Fibroblast of skin of scalp (primary cell): ENCODE measurements at regions not wholly inside any gene's neighbourhood (a gene's known extent, or its start where the extent isn't known, plus 50 kb on each side); places are given as distances from the start of the nearest gene placed in this dataset.

ENCODE experiments used
- DNase-seq: peaks from one replicate; pipeline ENCODE4 v3.0.0-alpha.2; 2013

DNA sequence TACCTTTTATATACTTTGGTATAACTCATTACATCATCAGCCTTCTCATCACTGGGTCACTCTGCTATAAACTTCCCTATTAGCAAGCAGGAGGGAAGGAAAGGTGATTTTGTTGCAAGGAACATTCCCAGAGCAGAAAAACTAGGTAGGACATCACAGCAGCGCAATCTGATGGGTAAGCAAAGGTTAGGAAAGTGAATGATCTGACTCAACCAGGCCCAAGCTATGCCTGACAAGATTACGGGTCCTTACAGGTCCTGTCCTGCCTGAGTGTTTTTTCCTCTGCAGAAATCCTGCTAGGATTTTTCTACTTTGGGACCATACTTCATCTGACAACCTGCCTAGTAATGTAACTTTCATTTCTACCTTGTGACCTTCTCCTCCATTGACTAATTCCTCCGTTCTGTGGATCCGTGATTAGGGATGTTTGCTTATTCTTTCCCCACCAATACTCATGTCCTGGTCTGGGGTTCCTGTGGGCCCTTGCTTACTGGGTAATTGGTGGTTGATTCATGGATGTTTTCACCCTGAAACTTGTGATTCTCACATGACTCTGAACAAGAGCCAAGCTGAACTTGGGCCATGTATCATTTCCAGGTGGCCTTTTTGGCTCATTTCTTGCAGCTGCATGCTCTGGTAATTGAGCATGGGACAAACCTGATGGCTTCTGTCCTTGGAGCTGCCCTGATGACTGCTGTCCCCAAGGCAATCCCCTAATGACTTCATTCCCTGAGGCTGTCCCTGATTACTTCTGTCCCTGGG lies 111.9 kb upstream of the KIT start:
- no peak for DNase-seq

DNA sequence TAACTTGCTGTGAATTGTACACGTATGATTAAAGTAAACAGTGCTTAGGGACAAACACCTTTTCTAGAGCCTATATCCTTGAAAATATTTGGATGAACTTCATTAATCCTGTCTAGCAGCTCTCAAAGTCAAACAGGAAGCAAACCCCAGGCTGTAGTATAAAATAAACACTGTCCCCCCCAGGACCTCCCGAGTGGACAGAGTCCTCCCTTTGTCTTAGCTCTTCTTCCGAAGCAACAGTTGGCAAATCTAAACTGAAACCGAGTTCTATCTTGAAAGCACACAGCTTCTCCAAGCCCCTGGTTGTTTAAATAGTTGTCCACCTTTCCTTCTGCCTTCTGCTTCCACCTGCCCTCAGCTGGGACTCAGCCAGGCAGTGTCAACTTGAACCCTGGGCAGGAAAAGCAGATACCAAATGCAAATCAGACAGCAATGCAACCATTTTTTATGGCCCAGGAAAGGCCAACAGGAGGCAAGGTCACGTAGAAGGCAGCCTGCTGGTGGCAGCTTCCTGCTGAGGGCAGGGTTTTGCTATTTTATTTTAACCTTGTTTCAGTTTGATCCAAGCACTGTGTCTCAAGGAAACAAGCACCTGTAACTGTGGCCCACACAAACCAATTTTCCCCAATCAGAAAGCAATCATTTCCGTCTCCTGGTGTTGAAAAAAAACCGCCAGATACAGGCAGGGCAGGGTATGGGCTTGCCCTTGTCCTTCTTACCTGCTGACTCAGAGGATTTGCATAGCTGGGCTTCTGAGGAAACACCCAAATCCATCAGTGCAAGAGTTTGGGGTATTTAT lies 110.3 kb upstream of the KIT start:
- DNase-seq: no peak

DNA sequence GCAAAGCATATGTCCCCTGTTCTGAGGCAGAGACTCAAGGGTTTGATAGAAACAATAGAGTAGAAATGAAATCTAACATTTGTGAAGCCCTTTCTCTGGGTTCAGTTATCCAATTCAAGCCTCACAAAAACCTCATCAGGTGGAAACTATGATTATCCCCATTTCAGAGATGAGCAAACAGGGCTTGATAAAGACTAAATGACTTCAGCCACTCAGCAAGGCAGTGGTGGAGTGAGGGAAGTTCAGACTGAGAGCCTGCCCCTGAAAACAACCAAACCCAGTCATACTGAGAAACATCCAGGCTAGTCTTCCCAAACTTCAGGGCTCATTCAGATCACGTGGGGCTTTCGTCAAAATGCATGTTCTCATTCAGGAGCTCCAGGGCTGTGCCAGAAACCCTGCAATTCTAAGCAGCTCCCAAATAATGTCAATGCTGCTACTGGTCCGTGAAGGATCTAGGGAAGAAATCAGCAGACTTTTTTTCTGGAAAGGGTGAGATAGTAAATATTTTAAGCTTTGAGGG lies 109.6 kb upstream of the KIT start:
- peak; percentile 12 for DNase-seq

DNA sequence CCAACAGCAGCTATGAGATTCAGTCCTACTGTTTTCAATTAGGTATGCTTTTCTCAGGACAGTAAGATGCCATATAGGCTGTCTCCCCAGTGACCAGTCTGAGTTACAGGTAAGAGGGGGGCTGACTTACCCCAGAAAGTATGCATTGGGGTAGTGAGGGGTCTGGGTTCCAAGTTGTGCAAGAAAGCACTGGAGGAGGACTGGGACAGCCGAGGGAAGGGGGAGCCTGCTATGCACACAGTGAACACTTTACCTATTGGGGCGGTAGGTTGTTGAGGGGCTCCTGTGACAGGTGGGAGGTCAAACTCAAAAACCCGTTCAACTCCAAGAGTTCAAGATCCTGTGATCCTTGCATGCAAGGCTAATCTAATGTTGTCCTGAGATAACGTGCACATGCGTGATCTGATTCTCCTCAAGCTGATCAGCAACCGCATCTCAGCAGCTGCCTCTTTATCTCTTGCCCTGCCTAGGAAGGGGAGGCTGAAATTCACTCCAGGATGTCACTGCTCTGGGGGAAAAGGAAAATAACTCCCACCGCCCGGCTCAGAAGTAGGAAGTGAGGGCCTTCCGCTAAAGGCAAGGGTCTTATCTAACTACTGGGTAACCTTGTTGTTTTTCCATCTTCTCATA lies 108.8 kb upstream of the KIT start:
- DNase-seq: no peak

DNA sequence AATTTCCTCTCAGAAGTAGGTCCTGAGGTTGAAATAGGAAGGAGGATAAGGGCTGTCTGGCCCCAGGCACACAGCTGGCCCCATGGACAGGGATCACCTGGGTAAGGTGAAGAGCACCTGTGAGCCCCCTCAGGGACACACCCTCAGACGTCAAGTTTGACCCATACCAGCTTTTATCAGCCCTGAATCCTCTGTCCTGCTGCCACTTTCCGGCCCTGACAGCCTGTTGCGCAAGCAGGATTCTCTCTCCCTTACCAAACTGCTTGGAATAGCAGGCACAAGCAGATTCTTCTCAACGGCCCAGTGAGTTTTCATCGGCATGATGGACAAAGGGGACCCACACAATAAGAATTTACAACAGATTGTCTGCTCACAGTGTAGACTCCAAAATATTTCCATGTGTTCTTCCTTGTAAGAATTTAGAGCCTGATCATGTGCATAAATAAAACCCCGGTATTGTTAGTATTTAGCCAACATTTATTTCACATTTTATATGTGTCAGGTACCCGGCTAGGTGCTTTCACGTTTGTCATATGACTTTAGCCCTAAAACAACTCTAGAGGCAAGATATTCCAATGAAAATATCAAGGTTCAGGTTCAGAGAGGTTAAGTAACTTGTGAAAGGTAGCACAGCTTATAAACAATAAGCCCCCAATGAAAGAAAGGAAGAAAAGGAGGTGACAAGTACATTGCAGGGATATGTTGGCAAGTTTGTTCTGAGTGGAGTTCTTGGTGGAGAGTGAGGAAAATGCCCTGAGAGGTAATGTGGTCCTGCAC lies 107.2 kb upstream of the KIT start:
- DNase-seq: peak; percentile 65

DNA sequence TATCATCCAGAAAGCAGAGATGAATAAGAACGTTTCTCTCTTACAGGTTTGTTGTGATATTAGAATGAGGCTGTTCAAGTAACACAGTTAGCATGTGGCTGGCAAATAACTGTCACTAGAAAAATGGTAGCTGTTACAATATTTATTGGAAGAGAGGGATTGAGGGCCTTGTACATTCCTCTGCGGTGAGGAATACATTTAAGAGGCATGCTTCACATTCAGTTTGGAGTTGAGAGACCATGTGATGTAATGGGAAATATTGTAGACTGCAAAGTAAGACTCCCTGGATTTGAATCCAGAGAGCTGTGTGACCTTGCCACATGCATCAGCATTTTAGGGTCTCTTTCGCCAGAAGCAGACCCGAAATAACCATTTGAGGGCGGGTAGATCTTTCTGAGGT lies 104.8 kb upstream of the KIT start:
- DNase-seq: peak; percentile 78

DNA sequence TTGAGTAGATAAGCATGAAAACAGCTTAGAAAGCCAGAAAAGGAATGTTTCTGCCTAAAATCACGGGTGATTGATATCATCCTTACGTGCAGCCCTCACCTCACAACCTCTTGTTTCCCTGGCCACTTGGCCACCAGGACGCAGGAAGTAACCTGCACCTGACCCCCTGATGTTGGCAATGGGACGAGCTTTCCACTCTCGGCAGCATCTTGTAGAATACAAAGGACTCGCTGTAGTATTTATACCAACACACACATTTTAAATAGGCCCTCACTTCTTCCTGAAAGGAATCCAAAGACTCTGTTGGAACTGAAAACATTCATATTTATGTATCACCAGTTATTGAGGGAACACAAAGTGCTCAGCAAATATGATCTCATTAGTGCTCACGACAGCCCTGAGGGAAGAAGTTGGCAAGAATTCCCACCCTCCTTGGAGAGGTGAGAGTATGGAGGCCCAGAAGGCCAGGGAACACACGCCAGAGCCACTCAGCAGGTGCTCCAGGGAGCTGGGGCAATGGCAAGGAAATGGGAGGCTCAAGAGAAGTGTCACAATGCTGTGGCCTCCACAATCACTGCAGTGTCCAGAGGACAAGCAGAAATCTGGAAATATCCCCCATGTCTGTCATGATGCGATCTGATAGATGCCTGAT lies 103.3 kb upstream of the KIT start:
- DNase-seq: no peak

DNA sequence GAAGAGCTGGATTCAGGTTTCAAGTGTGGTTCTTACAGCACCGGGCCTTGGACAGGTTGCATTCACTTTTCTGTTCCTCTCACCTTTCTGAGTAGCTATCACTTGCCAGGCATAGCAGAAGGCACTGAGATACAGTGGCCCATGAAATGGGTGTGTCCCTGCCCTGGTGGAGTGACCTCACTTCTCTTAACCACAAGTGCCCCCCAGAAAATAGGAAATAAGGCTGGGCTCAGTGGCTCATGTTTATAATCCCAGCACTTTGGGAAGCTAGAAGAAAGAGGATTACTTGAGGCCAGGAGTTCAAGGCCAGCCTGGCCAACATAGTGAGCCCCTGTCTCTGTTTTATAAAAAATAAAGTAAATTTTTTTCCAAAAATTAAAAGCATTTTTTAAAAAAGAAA lies 101.7 kb upstream of the KIT start:
- DNase-seq: no peak

DNA sequence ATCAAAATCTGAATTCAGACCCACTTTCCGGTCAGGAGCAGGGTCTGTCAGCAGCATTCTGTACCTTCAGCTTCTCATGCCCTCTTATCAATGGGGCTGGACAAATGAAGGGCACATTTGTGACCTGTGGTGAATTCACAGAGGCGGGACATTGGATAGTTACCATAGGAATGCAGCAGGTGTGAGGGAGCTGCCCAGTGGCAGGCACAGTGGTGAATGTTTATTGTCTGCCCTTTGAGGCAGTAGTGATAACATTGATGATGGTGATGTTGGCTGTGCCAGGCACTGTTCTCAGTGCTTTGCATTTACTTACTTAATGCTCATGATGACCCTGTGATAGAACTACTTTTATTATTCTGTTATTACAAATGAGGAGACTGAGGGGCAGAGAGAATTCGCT lies 101.2 kb upstream of the KIT start:
- DNase-seq: no peak

DNA sequence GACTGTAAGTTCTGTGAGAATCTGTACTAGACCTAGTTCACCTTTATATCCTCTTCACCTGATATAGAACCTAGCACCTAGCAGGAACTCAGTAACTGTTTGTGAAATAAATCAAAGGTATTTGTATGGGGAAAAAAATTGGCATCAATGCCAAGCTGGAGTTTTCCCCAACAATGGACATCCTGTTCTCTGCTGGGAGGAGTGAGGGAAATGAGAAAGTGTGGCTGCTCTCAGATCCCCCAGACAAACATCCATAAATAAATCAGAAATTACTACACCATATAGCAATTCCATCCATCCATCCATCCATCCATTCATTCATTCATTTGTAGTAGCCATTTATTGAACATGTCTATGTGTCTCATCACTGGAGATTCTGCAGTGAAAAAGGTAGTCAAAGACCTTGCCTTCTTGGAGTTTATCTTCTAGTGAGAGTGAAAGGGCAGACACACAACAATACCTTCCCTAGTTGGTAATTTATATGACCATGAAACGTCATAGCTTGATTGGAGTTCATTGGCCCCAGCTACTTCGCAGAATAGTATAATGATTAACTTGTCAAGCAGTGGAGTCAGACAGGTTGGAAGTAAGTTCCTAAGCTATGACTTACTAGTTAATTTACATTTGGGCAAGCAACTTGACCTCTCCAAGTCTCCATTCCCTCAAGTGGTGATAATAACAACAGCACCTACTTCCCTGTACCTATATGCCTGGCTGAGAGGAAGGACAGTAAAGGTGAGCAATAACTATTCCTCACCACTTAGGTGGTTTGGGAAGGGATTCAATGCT lies 98.7 kb upstream of the KIT start:
- no peak for DNase-seq

DNA sequence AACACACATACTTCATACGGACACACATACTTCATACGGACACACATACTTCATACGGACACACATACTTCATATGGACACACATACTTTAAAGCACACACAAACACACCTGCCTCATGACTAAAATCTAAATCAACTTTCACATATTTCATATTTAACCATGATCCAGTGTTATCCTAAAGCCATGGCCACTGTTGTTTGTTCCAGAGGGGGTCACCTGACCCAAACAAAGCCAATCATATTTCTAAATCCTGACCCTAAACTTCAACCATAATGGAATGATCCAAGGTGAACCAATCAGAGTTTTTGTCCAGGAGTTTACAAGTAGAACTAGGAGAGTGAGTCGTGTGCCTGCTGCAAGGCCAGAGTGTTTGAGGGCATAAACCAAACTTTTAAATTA lies 97.2 kb upstream of the KIT start:
- DNase-seq: no peak

DNA sequence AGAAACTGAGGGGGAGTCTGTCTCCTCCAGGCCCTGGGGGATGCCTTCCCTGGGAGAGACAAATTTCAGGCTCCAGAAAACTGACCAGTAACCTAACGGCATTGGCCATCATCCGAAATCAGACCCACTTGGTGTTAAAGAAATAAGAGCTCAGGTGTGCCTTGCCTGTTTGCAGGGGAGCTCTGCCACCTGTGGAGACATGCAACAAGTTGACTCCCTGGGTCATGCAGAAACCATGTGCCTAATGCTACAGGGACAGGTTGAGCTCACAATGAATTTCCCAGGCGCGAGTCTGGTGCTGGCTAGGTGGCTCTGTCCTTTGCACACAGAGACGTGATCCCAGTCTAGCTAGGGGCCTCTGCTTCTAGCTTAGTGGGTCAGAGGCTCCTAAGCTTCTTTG lies 95.8 kb upstream of the KIT start:
- no peak for DNase-seq

DNA sequence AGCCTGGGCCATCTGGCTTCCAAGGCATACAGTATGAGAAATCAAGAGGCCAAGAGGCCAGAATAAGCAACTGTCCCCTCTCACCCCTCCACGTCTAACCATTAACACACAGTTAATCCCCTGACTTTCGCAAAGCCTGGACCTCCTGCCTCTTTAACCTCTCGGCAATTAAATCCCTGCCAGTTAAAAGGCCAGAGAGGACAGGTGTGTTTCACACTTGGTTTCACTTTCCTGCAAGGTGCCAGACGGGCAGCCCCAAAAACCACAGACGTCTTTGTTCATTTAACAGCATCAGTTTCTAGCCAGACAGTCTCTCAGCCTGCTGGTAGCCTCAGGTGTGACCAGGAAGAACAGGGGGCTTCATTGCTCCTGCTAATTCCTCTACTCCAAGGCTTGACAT lies 91.1 kb upstream of the KIT start:
- DNase-seq: no peak

DNA sequence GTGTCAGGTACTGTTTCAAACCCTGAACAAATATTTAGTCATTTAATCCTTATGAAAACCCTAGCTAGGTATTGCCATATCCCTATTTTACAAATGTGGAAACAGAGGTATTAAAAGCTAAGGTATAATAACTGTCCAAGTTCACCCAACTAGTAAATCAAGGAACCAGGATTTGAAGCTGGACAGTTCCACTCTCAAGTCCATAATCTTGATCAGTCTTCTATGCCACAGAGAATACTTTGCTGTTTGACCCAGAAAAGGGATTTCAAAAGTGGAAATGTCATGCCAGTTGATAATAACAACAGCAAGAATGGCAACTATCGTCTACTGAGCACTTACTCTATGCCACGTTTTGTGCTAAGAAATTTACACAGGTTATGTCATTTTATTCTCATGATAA lies 90.4 kb upstream of the KIT start:
- no peak for DNase-seq

DNA sequence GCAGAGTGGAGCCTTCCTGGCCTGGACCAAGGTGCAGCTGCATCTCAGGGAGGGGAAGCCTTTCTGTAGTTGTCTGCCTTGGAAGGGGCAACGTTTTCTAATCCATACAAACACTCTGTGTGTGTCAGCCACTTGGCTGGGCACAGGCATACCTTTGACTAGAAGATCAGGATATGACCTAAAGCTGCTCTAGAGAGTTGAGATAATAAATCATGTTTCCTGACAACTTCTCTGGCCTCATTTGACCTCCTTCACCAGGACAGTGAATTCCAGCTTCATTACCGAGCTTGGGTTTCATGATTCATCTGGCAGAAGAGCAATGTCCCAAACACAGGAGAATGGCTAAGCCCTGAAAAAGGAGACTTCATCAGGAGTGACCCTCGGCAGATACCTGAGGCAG lies 89.6 kb upstream of the KIT start:
- DNase-seq: peak; percentile 85

DNA sequence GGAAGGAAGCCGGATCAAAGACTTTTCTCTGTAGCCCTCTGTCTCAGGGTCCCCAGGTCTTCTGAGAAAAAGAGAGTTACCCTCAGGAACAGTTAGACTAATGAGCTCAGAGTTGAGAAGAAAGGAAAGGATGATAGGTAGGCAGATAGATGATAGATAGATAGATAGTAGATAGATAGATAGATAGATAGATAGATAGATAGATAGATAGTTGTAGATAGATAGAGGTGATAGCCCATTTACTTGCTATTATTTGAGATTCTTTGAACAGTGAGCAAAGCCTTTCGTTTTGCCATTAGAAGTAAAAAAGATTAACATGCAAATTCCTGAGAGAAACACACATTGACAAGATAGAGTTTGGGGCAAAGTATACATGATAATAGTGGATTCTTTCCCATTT lies 86.9 kb upstream of the KIT start:
- no peak for DNase-seq

DNA sequence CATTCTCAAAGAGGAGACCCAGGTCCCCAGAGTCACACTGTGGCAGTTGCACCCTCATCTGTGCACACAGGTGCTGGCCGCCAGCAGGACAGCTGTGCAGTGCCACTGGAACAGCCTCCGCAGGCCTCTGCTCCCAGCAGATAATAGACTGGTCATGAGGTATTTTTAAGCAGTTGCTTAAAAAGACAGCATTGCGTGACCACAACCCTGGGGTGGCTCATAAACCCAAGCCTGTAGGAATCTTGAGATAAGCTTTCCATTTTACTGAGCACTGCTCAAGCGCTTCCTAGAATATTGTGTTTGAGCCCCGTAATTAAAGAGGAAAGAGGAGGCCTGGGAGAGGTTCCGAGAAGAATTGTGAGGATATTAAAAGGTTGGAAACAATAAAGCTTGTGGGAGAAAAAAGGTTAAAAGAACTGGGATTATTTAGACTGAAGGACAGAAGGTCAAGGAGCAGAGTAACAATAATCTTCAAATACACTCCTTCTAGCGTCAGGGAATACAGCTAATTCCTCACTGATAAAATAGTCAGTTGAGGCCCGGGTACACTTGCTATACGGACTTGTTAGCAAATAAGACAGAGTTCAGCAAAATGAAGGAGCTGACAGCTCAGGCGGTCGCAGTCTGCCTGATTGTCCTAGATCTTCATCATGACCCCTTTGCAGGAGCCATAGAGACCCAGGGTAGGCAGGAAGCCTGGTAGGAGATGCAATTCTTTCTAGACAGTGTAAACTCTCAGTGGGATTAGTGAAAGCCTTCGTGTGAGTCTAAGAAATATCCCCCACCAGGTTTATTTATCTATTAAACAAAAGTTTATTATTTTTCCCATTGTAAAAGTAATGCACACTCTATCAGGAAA lies 86.2 kb upstream of the KIT start:
- DNase-seq: no peak

DNA sequence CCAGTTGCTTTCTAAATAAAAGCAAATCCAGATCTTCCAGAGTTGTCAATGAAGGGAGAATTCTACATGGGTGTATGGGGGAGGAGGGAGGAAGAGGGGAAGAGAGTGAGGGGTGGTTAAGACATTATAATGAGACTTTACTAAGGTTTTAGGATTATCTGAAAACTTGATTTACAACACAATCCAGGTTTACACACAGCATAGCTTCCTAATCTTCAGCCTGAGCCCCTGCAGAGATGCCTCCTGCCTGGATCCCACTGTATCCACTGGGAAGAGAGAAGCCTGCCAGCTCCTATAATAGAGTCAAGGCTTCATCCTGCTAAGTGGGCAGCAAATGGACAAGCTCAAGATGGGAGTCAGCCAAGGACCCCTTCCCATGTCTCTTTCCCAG lies 85.6 kb upstream of the KIT start:
- DNase-seq: no peak

DNA sequence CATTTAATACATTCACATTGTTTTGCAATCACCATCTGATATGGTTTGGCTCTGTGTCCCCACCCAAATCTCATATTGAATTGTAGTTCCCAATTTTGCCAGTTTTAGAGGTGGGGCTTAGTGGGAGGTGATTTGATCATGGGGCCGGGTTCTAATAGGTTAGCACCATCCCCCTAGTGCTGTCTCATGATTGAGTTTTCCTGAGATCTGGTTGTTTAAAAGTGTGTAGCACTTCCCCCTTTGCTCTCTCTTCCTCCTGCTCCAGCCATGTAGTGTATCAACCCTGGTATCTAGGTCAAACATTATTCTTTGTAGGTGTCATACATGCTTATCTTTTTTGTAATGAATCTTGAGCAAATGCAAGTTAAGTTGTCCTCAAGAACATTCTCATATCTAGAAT lies 83.3 kb upstream of the KIT start:
- DNase-seq: no peak

DNA sequence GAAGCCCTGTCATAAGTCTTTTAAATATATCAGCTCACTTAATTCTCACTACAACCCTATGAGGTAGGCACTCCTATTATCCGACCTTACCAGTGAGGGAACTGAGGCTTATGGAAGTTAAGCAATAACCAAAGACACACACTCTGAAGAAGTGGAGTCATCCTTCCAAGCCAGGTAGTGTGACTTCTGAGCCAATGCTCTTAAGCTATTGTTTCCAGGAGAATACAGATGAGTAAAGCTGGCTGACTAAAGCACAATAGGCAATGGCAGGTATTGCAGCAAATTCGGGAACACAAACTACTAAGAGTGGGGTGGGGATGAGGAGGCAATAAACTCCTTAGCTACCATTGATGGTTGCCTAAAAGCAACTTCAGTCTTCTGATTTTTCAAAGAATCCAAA lies 81.8 kb upstream of the KIT start:
- DNase-seq: no peak
